SK-N-SH (cell line): ENCODE measurements at regions not wholly inside any gene's neighbourhood (a gene's known extent, or its start where the extent isn't known, plus 50 kb on each side); places are given as distances from the start of the nearest gene placed in this dataset.

Experiments
- CTCF ChIA-PET: fragments of 300-600, 350-600 bp; formaldehyde crosslinking; extraction: SDS; loops from one replicate; lab custom pipeline; 2021; lab: Yijun Ruan, JAX
- POLR2A ChIA-PET: fragments of 350-600 bp; sonication (Branson Sonifier 250); formaldehyde crosslinking; extraction: SDS; loops from one replicate; lab custom pipeline; 2020; ENCODE audit warnings: antibody characterized with exemption, inconsistent platforms; lab: Yijun Ruan, JAX
- DNase-seq: peaks from one replicate; pipeline ENCODE4 v3.0.0; 2012
- H2AFZ ChIP-seq: fragments of 200-600 bp; sonication (generic); 2 replicates; pipeline ENCODE4 v1.8.1; 2016; ENCODE audit warnings: antibody characterized with exemption, mild to moderate bottlenecking, low read depth
- H3F3A ChIP-seq: fragments of 200-600 bp; sonication (generic); replicated peaks from 2 replicates; pipeline ENCODE3; 2016; ENCODE audit warnings: antibody characterized with exemption, mild to moderate bottlenecking; ENCODE audit not compliant: insufficient read depth
- H3K27ac ChIP-seq, 2 experiments: fragments of 200-500 bp in 1 of 2; fragments of 200-600 bp in 1 of 2; sonication (Bioruptor generic) in 1 of 2; sonication (generic), shearing (Covaris generic) in 1 of 2; 2 replicates each; pipeline versions ENCODE4 v1.5.1 to v1.6.1; 2014 to 2016; ENCODE audit warnings: low read depth in 2 of 2, inconsistent platforms in 1 of 2, low read length in 1 of 2, mild to moderate bottlenecking in 1 of 2, mixed read lengths in 1 of 2
- H3K27me3 ChIP-seq: fragments of 200-600 bp; sonication (generic), shearing (Covaris generic); 2 replicates; pipeline ENCODE4 v1.6.1; 2016; ENCODE audit warnings: mixed run types; ENCODE audit not compliant: insufficient read depth
- H3K36me3 ChIP-seq, 2 experiments: fragments of 200-500 bp in 1 of 2; fragments of 200-600 bp in 1 of 2; sonication (Bioruptor generic) in 1 of 2; sonication (generic) in 1 of 2; replicated peaks in 1 of 2; 2 replicates each; pipeline versions ENCODE3 to v1.5.1; 2014 to 2016; ENCODE audit warnings: low read length in 1 of 2, mild to moderate bottlenecking in 1 of 2; ENCODE audit not compliant: insufficient read depth in 2 of 2, control insufficient read depth in 1 of 2
- H3K4me1 ChIP-seq, 2 experiments: fragments of 200-500 bp in 1 of 2; fragments of 200-600 bp in 1 of 2; sonication (Bioruptor generic) in 1 of 2; sonication (generic), shearing (Covaris generic) in 1 of 2; 2 replicates each; pipeline versions ENCODE4 v1.5.1 to v1.6.1; 2014 to 2016; ENCODE audit warnings: low read depth in 1 of 2, low read length in 1 of 2, mixed run types in 1 of 2; ENCODE audit not compliant: insufficient read depth in 2 of 2, control insufficient read depth in 1 of 2
- H3K4me2 ChIP-seq: fragments of 200-600 bp; sonication (generic), shearing (Covaris generic); 2 replicates; pipeline ENCODE4 v1.6.1; 2017; ENCODE audit warnings: mixed run types
- H3K4me3 ChIP-seq, 2 experiments: fragments of 200-500 bp in 1 of 2; fragments of 200-600 bp in 1 of 2; sonication (Bioruptor generic) in 1 of 2; sonication (generic), shearing (Covaris generic) in 1 of 2; 2 replicates each; pipeline versions ENCODE4 v1.5.1 to v1.8.1; 2014 to 2016; ENCODE audit warnings: low read depth in 2 of 2, inconsistent platforms in 1 of 2, low read length in 1 of 2, mild to moderate bottlenecking in 1 of 2, mixed read lengths in 1 of 2, moderate library complexity in 1 of 2
- H3K79me2 ChIP-seq: fragments of 200-600 bp; sonication (generic); 2 replicates; pipeline ENCODE4 v1.8.1; 2017; ENCODE audit warnings: mild to moderate bottlenecking; ENCODE audit not compliant: insufficient read depth
- H3K9ac ChIP-seq: fragments of 200-600 bp; sonication (generic); 2 replicates; pipeline ENCODE4 v1.6.1; 2017; ENCODE audit warnings: mixed run types
- H3K9me2 ChIP-seq: fragments of 200-600 bp; sonication (generic); 2 replicates; pipeline ENCODE4 v1.6.1; 2017; ENCODE audit warnings: mixed run types
- H3K9me3 ChIP-seq: fragments of 200-600 bp; sonication (generic); 2 replicates; pipeline ENCODE4 v1.6.1; 2017; ENCODE audit warnings: mixed run types, mild to moderate bottlenecking, moderate library complexity
- H4K20me1 ChIP-seq: fragments of 200-600 bp; sonication (generic); 2 replicates; pipeline ENCODE4 v1.6.1; 2017; ENCODE audit warnings: mild to moderate bottlenecking, mixed run types; ENCODE audit not compliant: insufficient read depth
- CHD2 ChIP-seq: fragments of 150-350 bp; IDR thresholded peaks from 2 replicates; pipeline ENCODE4 v1.6.1; 2018; ENCODE audit warnings: low read length; ENCODE audit not compliant: partially characterized antibody
- CTCF ChIP-seq: fragments of 200-600 bp; sonication (generic); IDR thresholded peaks from 2 replicates; pipeline ENCODE4 v1.6.1; 2017; ENCODE audit warnings: antibody characterized with exemption, mild to moderate bottlenecking, moderate library complexity
- EP300 ChIP-seq, 2 experiments: IDR thresholded peaks; 2 replicates each; pipeline versions ENCODE4 v1.4.0 to v1.6.1; 2012; ENCODE audit warnings: borderline replicate concordance in 1 of 2, low read depth in 1 of 2, low read length in 1 of 2
- FOXJ3 ChIP-seq: sonication (generic); formaldehyde crosslinking; IDR thresholded peaks from 2 replicates; pipeline ENCODE4 v1.5.1; 2020; ENCODE audit warnings: mild to moderate bottlenecking, missing genetic modification reagents
- FOXM1 ChIP-seq: IDR thresholded peaks from 2 replicates; pipeline ENCODE4 v1.4.0; 2012; ENCODE audit warnings: low read depth, mild to moderate bottlenecking
- IRF3 ChIP-seq: fragments of 150-350 bp; IDR thresholded peaks from 2 replicates; pipeline ENCODE4 v1.6.1; 2016; ENCODE audit warnings: mild to moderate bottlenecking, low read depth, low read length
- POLR2AphosphoS5 ChIP-seq: IDR thresholded peaks from 2 replicates; pipeline ENCODE4 v1.6.1; 2012; ENCODE audit warnings: low read depth, low read length
- RCOR1 ChIP-seq: fragments of 150-350 bp; IDR thresholded peaks from 2 replicates; pipeline ENCODE4 v1.6.1; 2017; ENCODE audit warnings: antibody characterized with exemption, low read length
- REST ChIP-seq: IDR thresholded peaks from 2 replicates; pipeline ENCODE4 v1.6.1; 2012; ENCODE audit warnings: mild to moderate bottlenecking, low read depth, low read length, moderate library complexity
- SIN3A ChIP-seq: IDR thresholded peaks from 2 replicates; pipeline ENCODE4 v1.6.1; 2012; ENCODE audit warnings: low read depth, mild to moderate bottlenecking, low read length, moderate library complexity, borderline replicate concordance
- TAF1 ChIP-seq: IDR thresholded peaks from 2 replicates; pipeline ENCODE4 v1.6.1; 2012; ENCODE audit warnings: low read depth, mild to moderate bottlenecking, low read length, moderate library complexity, borderline replicate concordance
- WGBS: methylation state at CpG from one replicate; pipeline ENCODE4 v1.1.6; 2017; ENCODE audit warnings: low lambda C conversion rate; 5-methylcytosine and 5-hydroxymethylcytosine counted together

GRCh38 chr17:34118564-34118963, 136.5 kb upstream of the CCL2 start (continued):
- TF ChIP-seq REST (no peak), RCOR1 (no peak), EP300 (IDR thresholded peaks at IDR 0.05; ENCODE audit: borderline replicate concordance in 1 of 2, low read depth in 1 of 2, low read length in 1 of 2) (no peak), IRF3 (no peak), CTCF (no peak), FOXJ3 (CRISPR knock-in tag) (no peak), CHD2 (no peak), SIN3A (no peak)

- DNase-seq = no peak
- Histone ChIP-seq H3K4me1 (peaks cover 0 to 4% of the 10 kb centered on the region in 2 experiments; a peak in 1 of 4 replicates), H3K36me3 (no peaks in the 10 kb centered on the region), H2AFZ (no peak overlapping the region), H3K9ac (no peak overlapping the region), H3K79me2 (no peaks in the 10 kb centered on the region), H3F3A (no peaks in the 10 kb centered on the region), H3K9me3 (no peaks in the 10 kb centered on the region), H4K20me1 (no peaks in the 10 kb centered on the region), H3K4me2 (no peak overlapping the region), H3K9me2 (no peaks in the 10 kb centered on the region), H3K27ac (no peak overlapping the region)
- CTCF ChIA-PET = interaction anchor here (0.8 kb wide), 1 partner anchor 371 kb away, joined by 3 read pairs; no protein-coding TSS in a partner anchor
- WGBS = 13% methylated on average over 4 of the region's 4 CpGs
- no peak for TF ChIP-seq TAF1
- no peak for TF ChIP-seq POLR2AphosphoS5
- no peak for TF ChIP-seq FOXM1
- TF ChIP-seq, all 33 proteins: peak for 0
- Histone ChIP-seq H3K4me3 (no peak overlapping the region), H3K27me3 (no peaks in the 10 kb centered on the region)
- POLR2A ChIA-PET = no interaction called here
Measured at GRCh38 chr17:34121311-34121710, 133.8 kb upstream of the CCL2 start.
